ENCODE measurements at regions not wholly inside any gene's neighbourhood (a gene's known extent, or its start where the extent isn't known, plus 50 kb on each side); places are given as distances from the start of the nearest gene placed in this dataset.
"Not testable (repeated sequence)": the region's sequence is repeated elsewhere in the genome, so short reads cannot be mapped to it uniquely, and the experiment has no call there.

DNA sequence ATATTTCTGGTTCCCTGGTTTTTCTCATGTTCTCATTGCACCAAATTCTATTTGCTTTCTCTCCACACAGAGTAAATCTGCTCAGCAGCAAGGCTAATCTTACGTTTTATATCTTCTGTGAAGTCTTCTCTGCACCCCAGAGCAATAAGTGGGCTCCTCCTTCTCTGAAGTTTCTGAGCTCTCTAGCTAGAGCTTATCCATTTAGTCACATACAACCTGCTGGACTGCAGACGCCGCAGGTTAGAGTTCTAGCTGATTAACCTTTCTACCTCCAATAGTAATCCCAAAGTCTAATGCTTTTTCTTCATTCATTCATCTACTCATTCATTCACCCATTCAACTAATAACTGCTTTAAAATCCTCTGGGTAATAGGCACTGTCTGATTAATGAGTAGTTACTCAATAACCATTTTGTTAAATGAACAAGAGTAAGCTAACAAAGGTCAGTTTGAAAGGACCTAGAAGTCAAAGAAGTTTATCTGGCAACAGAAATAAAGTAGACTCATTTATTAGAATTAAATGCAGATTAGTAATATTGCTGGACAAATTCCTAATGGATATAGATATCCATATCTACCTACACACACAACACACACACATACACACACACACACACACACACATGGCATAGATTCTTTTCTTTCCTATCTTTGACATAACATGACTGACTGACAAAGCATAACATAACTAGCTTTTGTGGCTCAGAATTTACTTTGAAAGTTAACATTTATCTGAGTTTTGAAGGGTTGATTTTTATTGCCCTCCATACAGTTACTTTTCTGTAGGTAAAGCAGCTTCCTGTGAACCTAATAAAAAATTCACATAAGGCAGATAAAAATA, 984.6 kb upstream of the SEMA6A start:
- DNase-seq (ENCODE audit: low read depth): no peak
- TF ChIP-seq, protein P1, sequence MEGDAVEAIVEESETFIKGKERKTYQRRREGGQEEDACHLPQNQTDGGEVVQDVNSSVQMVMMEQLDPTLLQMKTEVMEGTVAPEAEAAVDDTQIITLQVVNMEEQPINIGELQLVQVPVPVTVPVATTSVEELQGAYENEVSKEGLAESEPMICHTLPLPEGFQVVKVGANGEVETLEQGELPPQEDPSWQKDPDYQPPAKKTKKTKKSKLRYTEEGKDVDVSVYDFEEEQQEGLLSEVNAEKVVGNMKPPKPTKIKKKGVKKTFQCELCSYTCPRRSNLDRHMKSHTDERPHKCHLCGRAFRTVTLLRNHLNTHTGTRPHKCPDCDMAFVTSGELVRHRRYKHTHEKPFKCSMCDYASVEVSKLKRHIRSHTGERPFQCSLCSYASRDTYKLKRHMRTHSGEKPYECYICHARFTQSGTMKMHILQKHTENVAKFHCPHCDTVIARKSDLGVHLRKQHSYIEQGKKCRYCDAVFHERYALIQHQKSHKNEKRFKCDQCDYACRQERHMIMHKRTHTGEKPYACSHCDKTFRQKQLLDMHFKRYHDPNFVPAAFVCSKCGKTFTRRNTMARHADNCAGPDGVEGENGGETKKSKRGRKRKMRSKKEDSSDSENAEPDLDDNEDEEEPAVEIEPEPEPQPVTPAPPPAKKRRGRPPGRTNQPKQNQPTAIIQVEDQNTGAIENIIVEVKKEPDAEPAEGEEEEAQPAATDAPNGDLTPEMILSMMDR (conservative IDR thresholded peaks at IDR 0.05; ENCODE audit: low read depth, low read length): no peak
- H3K4me3 ChIP-seq (ENCODE audit: low read length): no peak overlapping the region

DNA sequence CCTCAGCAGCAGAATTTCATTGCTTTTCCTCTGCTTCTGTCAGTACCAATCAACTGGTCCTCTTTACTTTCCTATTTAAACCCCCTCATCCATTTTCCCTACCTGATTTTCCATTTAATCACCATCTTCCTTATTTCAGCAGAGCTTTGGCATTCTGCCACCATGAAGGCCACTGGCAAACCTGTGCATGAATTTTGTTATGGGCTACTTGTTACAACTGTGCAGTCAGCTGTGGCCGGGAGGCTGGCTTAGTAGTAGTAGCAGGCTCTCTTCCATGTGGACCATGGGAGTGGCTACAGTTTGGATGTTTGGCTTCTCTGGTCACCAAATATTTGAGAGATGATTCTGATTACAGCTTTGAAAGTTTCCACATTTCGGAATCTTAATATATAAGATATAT, 976.6 kb upstream of the SEMA6A start:
- no peak overlapping the region for H3K4me3 ChIP-seq (ENCODE audit: low read length)
- TF ChIP-seq, protein P1 (conservative IDR thresholded peaks at IDR 0.05; ENCODE audit: low read depth, low read length): no peak
- DNase-seq (ENCODE audit: low read depth): no peak

DNA sequence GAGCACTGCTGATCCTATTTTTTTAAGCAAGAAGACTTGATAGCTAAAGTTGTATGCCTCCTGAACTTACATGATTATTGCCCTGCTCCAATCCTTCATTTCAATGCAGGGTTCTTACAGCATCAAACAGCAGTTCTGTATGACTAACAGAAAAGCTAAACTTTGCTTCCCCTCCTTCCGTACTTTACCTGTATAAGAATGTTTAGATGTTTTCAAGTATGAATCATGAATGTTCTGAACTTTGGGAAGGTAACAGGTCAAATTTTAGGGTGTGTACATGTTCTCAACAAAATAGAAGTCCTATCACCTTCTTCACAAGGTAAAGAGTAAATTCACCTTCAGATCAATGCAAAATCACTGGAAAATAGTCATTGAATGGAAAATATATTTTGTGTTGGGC, 972.6 kb upstream of the SEMA6A start:
- H3K4me3 ChIP-seq (ENCODE audit: low read length): no peak overlapping the region
- TF ChIP-seq, protein P1 (conservative IDR thresholded peaks at IDR 0.05; ENCODE audit: low read depth, low read length): no peak
- no peak for DNase-seq (ENCODE audit: low read depth)

DNA sequence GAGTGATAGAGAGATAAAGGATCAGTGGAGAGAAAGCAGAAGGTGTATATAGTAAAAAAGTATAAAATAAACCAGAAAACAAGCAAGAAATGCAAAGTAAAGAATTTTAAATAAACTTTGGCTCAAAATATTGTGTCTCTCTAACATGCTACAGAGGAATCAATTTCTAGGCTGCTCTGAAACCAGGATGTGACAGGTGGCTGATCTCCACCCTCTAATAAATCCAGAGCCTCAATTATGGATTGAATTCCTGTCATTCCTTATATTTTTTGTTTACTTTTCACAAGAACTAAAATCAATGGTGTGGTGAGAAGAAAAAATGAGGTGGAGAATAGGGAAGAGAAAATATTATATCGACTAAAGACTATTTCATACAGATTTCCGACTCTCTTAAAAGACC, 965.1 kb upstream of the SEMA6A start:
- TF ChIP-seq, protein P1 (conservative IDR thresholded peaks at IDR 0.05; ENCODE audit: low read depth, low read length): no peak
- no peak for DNase-seq (ENCODE audit: low read depth)
- no peak overlapping the region for H3K4me3 ChIP-seq (ENCODE audit: low read length)

DNA sequence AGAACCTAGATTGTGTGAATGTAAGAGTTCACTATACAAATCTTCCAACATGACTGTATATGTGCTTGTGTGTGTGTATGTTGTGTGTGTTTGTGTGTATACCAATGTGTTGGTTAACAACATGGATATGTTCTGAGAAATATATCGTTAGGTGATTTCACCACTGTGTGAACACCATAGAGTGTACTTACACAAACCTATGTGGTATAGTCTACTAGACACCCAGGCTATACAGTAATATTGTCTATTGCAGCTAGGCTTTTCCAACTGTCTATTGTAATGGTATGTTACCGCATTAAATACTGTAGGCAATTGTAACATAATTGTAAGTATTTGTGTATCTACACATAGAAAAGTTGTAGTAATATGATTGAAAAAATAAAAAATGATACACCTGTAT, 959.2 kb upstream of the SEMA6A start:
- H3K4me3 ChIP-seq (ENCODE audit: low read length): no peak overlapping the region
- TF ChIP-seq, protein P1 (conservative IDR thresholded peaks at IDR 0.05; ENCODE audit: low read depth, low read length): no peak

DNA sequence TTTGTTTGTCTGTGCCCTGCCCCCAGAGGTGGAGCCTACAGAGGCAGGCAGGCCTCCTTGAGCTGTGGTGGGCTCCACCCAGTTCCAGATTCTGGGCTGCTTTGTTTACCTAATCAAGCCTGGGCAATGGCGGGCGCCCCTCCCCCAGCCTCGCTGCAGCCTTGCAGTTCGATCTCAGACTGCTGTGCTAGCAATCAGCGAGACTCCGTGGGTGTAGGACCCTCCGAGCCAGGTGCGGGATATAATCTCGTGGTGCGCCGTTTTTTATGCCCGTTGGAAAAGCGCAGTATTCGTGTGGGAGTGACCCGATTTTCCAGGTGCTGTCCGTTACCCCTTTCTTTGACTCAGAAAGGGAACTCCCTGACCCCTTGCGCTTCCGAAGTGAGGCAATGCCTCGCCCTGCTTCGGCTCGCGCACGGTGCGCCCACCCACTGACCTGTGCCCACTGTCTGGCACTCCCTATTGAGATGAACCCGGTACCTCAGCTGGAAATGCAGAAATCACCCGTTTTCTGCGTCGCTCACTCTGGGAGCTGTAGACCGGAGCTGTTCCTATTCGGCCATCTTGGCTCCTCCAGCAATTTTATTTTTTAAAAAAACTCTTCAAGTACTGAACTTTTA, 958.5 kb upstream of the SEMA6A start:
- not testable (repeated sequence) for DNase-seq (ENCODE audit: low read depth); H3K4me3 ChIP-seq (ENCODE audit: low read length)

More for the DNA sequence above, 959.2 kb upstream of the SEMA6A start:
- DNase-seq (ENCODE audit: low read depth): no peak

DNA sequence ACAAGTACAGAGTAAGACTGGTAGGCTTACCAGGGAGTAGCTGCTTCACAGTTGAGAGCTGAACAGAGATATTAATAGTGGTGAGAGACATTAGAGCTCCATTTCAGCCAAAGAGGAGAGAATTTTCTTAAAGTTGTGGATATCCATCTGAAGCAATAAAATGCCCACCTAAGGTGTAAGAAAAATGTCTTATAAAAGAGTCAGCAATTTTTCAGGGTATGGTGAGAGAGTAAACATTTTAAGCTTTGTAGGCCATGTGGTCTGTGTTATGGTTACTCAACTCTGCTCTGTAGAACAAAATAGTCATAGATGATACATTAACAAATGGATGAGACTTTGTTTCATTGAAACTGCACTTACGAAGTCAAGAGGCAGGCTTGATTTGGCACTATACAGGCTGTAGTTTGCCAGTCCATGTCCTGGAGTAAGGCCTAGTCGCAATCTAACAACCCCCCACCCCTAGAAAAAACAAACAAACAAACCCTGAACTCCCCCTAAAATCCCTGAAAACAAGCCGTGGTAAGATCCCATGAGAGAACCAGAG, 945.4 kb upstream of the SEMA6A start:
- H3K4me3 ChIP-seq (ENCODE audit: low read length): no peak overlapping the region
- TF ChIP-seq, protein P1 (conservative IDR thresholded peaks at IDR 0.05; ENCODE audit: low read depth, low read length): no peak
- no peak for DNase-seq (ENCODE audit: low read depth)
